Nephron progenitor cell (in vitro differentiated cells): ENCODE measurements at regions not wholly inside any gene's neighbourhood (a gene's known extent, or its start where the extent isn't known, plus 50 kb on each side); places are given as distances from the start of the nearest gene placed in this dataset.
A peak's percentile ranks its signal among the peaks of the same experiment; 100 is the strongest.
"Not testable (repeated sequence)": the region's sequence is repeated elsewhere in the genome, so short reads cannot be mapped to it uniquely, and the experiment has no call there.

Experiments used
- DNase-seq: peaks from one replicate; pipeline ENCODE4 v3.0.0; 2021
- H3K27ac Mint-ChIP-seq: 2 replicates; pipeline ENCODE4 v1.8.0; 2021; ENCODE audit warnings: mild to moderate bottlenecking, moderate library complexity, mixed read lengths
- H3K27me3 Mint-ChIP-seq: 2 replicates; pipeline ENCODE4 v1.8.0; 2021; ENCODE audit warnings: mild to moderate bottlenecking, low read depth, mixed read lengths; ENCODE audit not compliant: poor library complexity
- H3K36me3 Mint-ChIP-seq: 2 replicates; pipeline ENCODE4 v1.8.0; 2021; ENCODE audit warnings: low read depth, mixed read lengths
- H3K4me1 Mint-ChIP-seq: 2 replicates; pipeline ENCODE4 v1.8.0; 2021; ENCODE audit warnings: mixed read lengths
- H3K4me3 Mint-ChIP-seq: 2 replicates; pipeline ENCODE4 v1.8.0; 2021; ENCODE audit warnings: mild to moderate bottlenecking, moderate library complexity, mixed read lengths
- H3K9me3 Mint-ChIP-seq: 2 replicates; pipeline ENCODE4 v1.8.0; 2021; ENCODE audit warnings: mild to moderate bottlenecking, moderate library complexity, mixed read lengths
- CTCF ChIP-seq: fragments of 200-600 bp; sonication (generic); IDR thresholded peaks from 2 replicates; pipeline ENCODE4 v1.5.0; 2021; ENCODE audit warnings: antibody characterized with exemption

- Mint-ChIP-seq H3K36me3 (no peaks in the 10 kb centered on the region), H3K9me3 (peaks cover 12% of the 10 kb centered on the region), H3K4me3 (no peak overlapping the region), H3K4me1 (no peaks in the 10 kb centered on the region), H3K27ac (no peak overlapping the region), H3K27me3 (no peaks in the 10 kb centered on the region)
- DNase-seq, result no peak
- no peak for TF ChIP-seq CTCF
These were observed 231.2 kb upstream of the LINC00305 start for GRCh38 chr18:64380117-64380516.

- Mint-ChIP-seq H3K27me3 (no peaks in the 10 kb centered on the region), H3K4me3 (no peak overlapping the region), H3K27ac (no peak overlapping the region), H3K4me1 (no peaks in the 10 kb centered on the region), H3K9me3 (peaks cover 15% of the 10 kb centered on the region), H3K36me3 (no peaks in the 10 kb centered on the region)
- no peak for TF ChIP-seq CTCF
- DNase-seq, result no peak
These were observed 230.8 kb upstream of the LINC00305 start for GRCh38 chr18:64379662-64380061.

GRCh38 chr18:64377446-64377845 is 228.6 kb upstream of the LINC00305 start:
- H3K4me1 Mint-ChIP-seq, result no peaks in the 10 kb centered on the region
- peaks cover 15% of the 10 kb centered on the region for H3K9me3 Mint-ChIP-seq
- no peaks in the 10 kb centered on the region for H3K36me3 Mint-ChIP-seq
- no peak for TF ChIP-seq CTCF
- H3K27me3 Mint-ChIP-seq, result no peaks in the 10 kb centered on the region
- H3K27ac Mint-ChIP-seq, result no peak overlapping the region
- no peak overlapping the region for H3K4me3 Mint-ChIP-seq
- no peak for DNase-seq

- no peaks in the 10 kb centered on the region for H3K4me1 Mint-ChIP-seq
- no peaks in the 10 kb centered on the region for H3K36me3 Mint-ChIP-seq
- TF ChIP-seq CTCF, result no peak
- no peak overlapping the region for H3K27ac Mint-ChIP-seq
- peaks cover 15% of the 10 kb centered on the region for H3K9me3 Mint-ChIP-seq
- no peaks in the 10 kb centered on the region for H3K27me3 Mint-ChIP-seq
- no peak for DNase-seq
- no peak overlapping the region for H3K4me3 Mint-ChIP-seq
These were observed 224.0 kb upstream of the LINC00305 start for GRCh38 chr18:64372850-64373249.

- peak overlapping the region; percentile 19 for H3K27ac Mint-ChIP-seq
- not testable (repeated sequence) for H3K4me1 Mint-ChIP-seq, DNase-seq, H3K36me3 Mint-ChIP-seq, H3K9me3 Mint-ChIP-seq, H3K27me3 Mint-ChIP-seq, H3K4me3 Mint-ChIP-seq
These were observed 221.0 kb upstream of the LINC00305 start for GRCh38 chr18:64369830-64370440.

GRCh38 chr18:64365106-64365505 is 216.2 kb upstream of the LINC00305 start:
- H3K27ac Mint-ChIP-seq, result no peak overlapping the region
- no peaks in the 10 kb centered on the region for H3K27me3 Mint-ChIP-seq
- peaks cover 5% of the 10 kb centered on the region for H3K36me3 Mint-ChIP-seq
- H3K4me1 Mint-ChIP-seq, result no peaks in the 10 kb centered on the region
- H3K9me3 Mint-ChIP-seq, result peaks cover 22% of the 10 kb centered on the region
- DNase-seq, result no peak
- no peak overlapping the region for H3K4me3 Mint-ChIP-seq
- TF ChIP-seq CTCF, result no peak
